ENCODE measurements at regions not wholly inside any gene's neighbourhood (a gene's known extent, or its start where the extent isn't known, plus 50 kb on each side); places are given as distances from the start of the nearest gene placed in this dataset.
A peak's percentile ranks its signal among the peaks of the same experiment; 100 is the strongest.

DNA sequence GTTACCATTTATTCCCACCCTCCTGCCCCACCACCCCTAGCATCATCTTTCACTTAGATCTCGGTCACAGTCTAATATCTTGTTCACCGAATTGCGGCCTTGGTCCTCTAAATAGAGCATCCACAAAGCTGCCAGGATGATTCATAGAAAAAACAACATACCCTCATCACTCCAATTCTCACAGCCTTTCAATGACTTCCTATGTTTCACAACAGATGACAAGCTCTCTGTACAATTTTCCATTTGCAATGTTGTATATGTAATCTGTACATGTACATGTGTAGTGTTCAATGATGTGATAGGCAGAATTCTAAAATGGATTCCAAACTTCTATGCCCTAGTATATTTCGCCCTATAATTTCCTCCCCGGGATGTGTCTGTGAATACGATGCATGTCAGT, 675.6 kb upstream of the CELF4 start:
- peaks cover 23% of the 10 kb centered on the region for H3K4me1 Mint-ChIP-seq (ENCODE audit: low read depth, unreplicated experiment)

DNA sequence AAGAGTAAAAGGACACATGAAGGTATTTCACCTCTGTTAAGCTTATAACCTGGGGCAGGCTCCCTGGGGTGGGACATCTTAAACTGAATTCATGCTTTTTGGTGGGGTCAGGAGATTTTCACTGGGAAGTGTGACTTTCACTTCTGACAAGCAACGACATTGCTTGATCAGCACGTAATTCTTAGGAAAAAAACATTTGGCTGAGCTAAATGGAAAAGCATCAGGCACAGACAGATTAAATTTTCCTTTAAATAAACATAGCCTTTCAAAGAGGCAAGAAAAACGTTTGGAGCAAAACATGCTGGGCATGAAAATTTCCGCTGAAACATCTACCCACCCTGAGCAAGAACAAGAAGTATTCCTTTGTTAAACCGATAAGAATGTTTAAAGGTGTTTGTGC, 674.0 kb upstream of the CELF4 start:
- Mint-ChIP-seq H3K27me3 (ENCODE audit: low read depth, unreplicated experiment) (no peaks in the 10 kb centered on the region), H3K4me1 (ENCODE audit: low read depth, unreplicated experiment) (peaks cover 23% of the 10 kb centered on the region), H3K36me3 (ENCODE audit: low read depth, unreplicated experiment) (no peaks in the 10 kb centered on the region), H3K27ac (ENCODE audit: unreplicated experiment) (peak overlapping the region; percentile 23), H3K4me3 (ENCODE audit: unreplicated experiment) (no peak overlapping the region), H3K9me3 (ENCODE audit: unreplicated experiment) (no peaks in the 10 kb centered on the region)
- Histone ChIP-seq H3K9me3 (ENCODE audit: insufficient read depth, low read depth, low read length) (no peaks in the 10 kb centered on the region), H3K79me2 (ENCODE audit: insufficient read depth, low read length) (no peaks in the 10 kb centered on the region), H3K27me3 (ENCODE audit: insufficient read depth, low read length) (no peaks in the 10 kb centered on the region), H3K9ac (ENCODE audit: low read length) (no peak overlapping the region), H4K20me1 (ENCODE audit: insufficient read depth, low read length) (no peaks in the 10 kb centered on the region), H3K4me2 (ENCODE audit: low read length) (no peak overlapping the region), H3K27ac (ENCODE audit: low read depth, low read length) (no peak overlapping the region), H2AFZ (ENCODE audit: low read depth, low read length) (no peak overlapping the region), H3K4me3 (ENCODE audit: insufficient read depth, low read depth, low read length) (no peak overlapping the region), H3K4me1 (ENCODE audit: insufficient read depth, low read length) (peaks cover 4% of the 10 kb centered on the region), H3K36me3 (ENCODE audit: insufficient read depth, low read length) (no peaks in the 10 kb centered on the region)
- FAIRE-seq, result no peak
- no peak for DNase-seq (ENCODE audit: low read depth)
- TF ChIP-seq EZH2 (IDR thresholded peaks at IDR 0.05; ENCODE audit: insufficient read depth, low read length), result no peak
- TF ChIP-seq, protein P1, sequence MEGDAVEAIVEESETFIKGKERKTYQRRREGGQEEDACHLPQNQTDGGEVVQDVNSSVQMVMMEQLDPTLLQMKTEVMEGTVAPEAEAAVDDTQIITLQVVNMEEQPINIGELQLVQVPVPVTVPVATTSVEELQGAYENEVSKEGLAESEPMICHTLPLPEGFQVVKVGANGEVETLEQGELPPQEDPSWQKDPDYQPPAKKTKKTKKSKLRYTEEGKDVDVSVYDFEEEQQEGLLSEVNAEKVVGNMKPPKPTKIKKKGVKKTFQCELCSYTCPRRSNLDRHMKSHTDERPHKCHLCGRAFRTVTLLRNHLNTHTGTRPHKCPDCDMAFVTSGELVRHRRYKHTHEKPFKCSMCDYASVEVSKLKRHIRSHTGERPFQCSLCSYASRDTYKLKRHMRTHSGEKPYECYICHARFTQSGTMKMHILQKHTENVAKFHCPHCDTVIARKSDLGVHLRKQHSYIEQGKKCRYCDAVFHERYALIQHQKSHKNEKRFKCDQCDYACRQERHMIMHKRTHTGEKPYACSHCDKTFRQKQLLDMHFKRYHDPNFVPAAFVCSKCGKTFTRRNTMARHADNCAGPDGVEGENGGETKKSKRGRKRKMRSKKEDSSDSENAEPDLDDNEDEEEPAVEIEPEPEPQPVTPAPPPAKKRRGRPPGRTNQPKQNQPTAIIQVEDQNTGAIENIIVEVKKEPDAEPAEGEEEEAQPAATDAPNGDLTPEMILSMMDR (IDR thresholded peaks at IDR 0.05; ENCODE audit: insufficient read depth, low read depth, low read length), result no peak

More for the DNA sequence above, 675.6 kb upstream of the CELF4 start:
- TF ChIP-seq, protein P1 (IDR thresholded peaks at IDR 0.05; ENCODE audit: insufficient read depth, low read depth, low read length), result no peak
- Histone ChIP-seq H3K27me3 (ENCODE audit: insufficient read depth, low read length) (no peaks in the 10 kb centered on the region), H3K79me2 (ENCODE audit: insufficient read depth, low read length) (no peaks in the 10 kb centered on the region), H3K4me3 (ENCODE audit: insufficient read depth, low read depth, low read length) (no peak overlapping the region), H3K4me1 (ENCODE audit: insufficient read depth, low read length) (peaks cover 4% of the 10 kb centered on the region), H3K36me3 (ENCODE audit: insufficient read depth, low read length) (no peaks in the 10 kb centered on the region), H3K9me3 (ENCODE audit: insufficient read depth, low read depth, low read length) (no peaks in the 10 kb centered on the region), H2AFZ (ENCODE audit: low read depth, low read length) (peak overlapping the region; percentile 28), H3K9ac (ENCODE audit: low read length) (peak overlapping the region; percentile 76), H3K27ac (ENCODE audit: low read depth, low read length) (peak overlapping the region; percentile 87), H3K4me2 (ENCODE audit: low read length) (peak overlapping the region; percentile 30), H4K20me1 (ENCODE audit: insufficient read depth, low read length) (no peaks in the 10 kb centered on the region)
- Mint-ChIP-seq H3K27ac (ENCODE audit: unreplicated experiment) (peak overlapping the region; percentile 95), H3K27me3 (ENCODE audit: low read depth, unreplicated experiment) (no peaks in the 10 kb centered on the region), H3K4me3 (ENCODE audit: unreplicated experiment) (no peak overlapping the region), H3K36me3 (ENCODE audit: low read depth, unreplicated experiment) (no peaks in the 10 kb centered on the region), H3K9me3 (ENCODE audit: unreplicated experiment) (no peaks in the 10 kb centered on the region)
- peak; percentile 12 for DNase-seq (ENCODE audit: low read depth)
- FAIRE-seq, result no peak

DNA sequence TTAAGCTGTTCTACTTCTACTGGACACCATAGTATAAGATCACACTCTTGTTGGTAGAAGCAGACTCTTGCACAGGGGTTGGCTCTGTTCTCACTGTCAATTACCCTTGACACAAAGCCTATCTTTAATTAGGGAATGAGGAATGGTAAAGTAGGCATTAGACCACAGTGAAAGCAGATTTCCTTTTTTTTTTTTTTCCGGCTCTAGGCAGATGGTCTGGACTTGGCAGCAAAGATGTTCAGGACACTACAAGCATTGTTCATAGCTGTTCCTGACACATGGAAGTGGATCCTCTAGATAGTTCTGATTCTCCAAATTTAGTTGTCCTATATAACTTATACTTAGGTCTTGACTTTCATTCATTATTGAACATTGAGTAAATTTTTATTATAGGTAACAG, 672.2 kb upstream of the CELF4 start:
- H3K4me3 ChIP-seq (ENCODE audit: insufficient read depth, low read depth, low read length), result no peak overlapping the region
- H4K20me1 ChIP-seq (ENCODE audit: insufficient read depth, low read length), result no peaks in the 10 kb centered on the region
- DNase-seq (ENCODE audit: low read depth) (no peak), FAIRE-seq (no peak)
- H3K79me2 ChIP-seq (ENCODE audit: insufficient read depth, low read length), result no peaks in the 10 kb centered on the region
- no peaks in the 10 kb centered on the region for H3K27me3 ChIP-seq (ENCODE audit: insufficient read depth, low read length)
- H3K4me2 ChIP-seq (ENCODE audit: low read length), result no peak overlapping the region
- TF ChIP-seq, protein P1 (IDR thresholded peaks at IDR 0.05; ENCODE audit: insufficient read depth, low read depth, low read length), result no peak
- TF ChIP-seq EZH2 (IDR thresholded peaks at IDR 0.05; ENCODE audit: insufficient read depth, low read length), result no peak
- H3K9ac ChIP-seq (ENCODE audit: low read length), result no peak overlapping the region
- H3K4me1 ChIP-seq (ENCODE audit: insufficient read depth, low read length), result peaks cover 4% of the 10 kb centered on the region
- no peak overlapping the region for H2AFZ ChIP-seq (ENCODE audit: low read depth, low read length)
- Mint-ChIP-seq H3K36me3 (ENCODE audit: low read depth, unreplicated experiment) (no peaks in the 10 kb centered on the region), H3K27me3 (ENCODE audit: low read depth, unreplicated experiment) (no peaks in the 10 kb centered on the region), H3K4me3 (ENCODE audit: unreplicated experiment) (no peak overlapping the region), H3K27ac (ENCODE audit: unreplicated experiment) (no peak overlapping the region), H3K4me1 (ENCODE audit: low read depth, unreplicated experiment) (peaks cover 16% of the 10 kb centered on the region), H3K9me3 (ENCODE audit: unreplicated experiment) (no peaks in the 10 kb centered on the region)
- no peaks in the 10 kb centered on the region for H3K36me3 ChIP-seq (ENCODE audit: insufficient read depth, low read length)
- no peaks in the 10 kb centered on the region for H3K9me3 ChIP-seq (ENCODE audit: insufficient read depth, low read depth, low read length)
- no peak overlapping the region for H3K27ac ChIP-seq (ENCODE audit: low read depth, low read length)
